MCF 10A (cell line): ENCODE measurements at regions not wholly inside any gene's neighbourhood (a gene's known extent, or its start where the extent isn't known, plus 50 kb on each side); places are given as distances from the start of the nearest gene placed in this dataset.

Source experiments
- BruUV-seq: library from RNA; stranded (reverse); fragments of 400-500 nt; replicated peaks from 2 replicates; lab custom pipeline; 2021; lab: Mats Ljungman, UMichigan
- CTCF ChIA-PET: fragments of 300-600 bp; sonication (Branson Sonifier 250); formaldehyde crosslinking; extraction: SDS; loops from one replicate; lab custom pipeline; 2021; ENCODE audit warnings: antibody characterized with exemption, inconsistent platforms; lab: Yijun Ruan, JAX
- POLR2A ChIA-PET: fragments of 300-600, 350-650 bp; sonication (Branson Sonifier 250); formaldehyde crosslinking; extraction: SDS; loops from one replicate; lab custom pipeline; 2020; ENCODE audit warnings: antibody characterized with exemption, inconsistent platforms; lab: Yijun Ruan, JAX
- DNase-seq: peaks from one replicate; pipeline ENCODE4 v3.0.0-alpha.2; 2018; ENCODE audit not compliant: unreplicated experiment
- H3K27ac Mint-ChIP-seq: one replicate; pipeline ENCODE4 v1.8.0; 2022; ENCODE audit warnings: mild to moderate bottlenecking, low read depth, mixed read lengths; ENCODE audit not compliant: unreplicated experiment
- H3K27me3 Mint-ChIP-seq: one replicate; pipeline ENCODE4 v1.8.0; 2022; ENCODE audit warnings: mixed read lengths; ENCODE audit not compliant: insufficient read depth, unreplicated experiment
- H3K36me3 Mint-ChIP-seq: one replicate; pipeline ENCODE4 v1.8.0; 2022; ENCODE audit warnings: mild to moderate bottlenecking, moderate library complexity, mixed read lengths; ENCODE audit not compliant: insufficient read depth, unreplicated experiment
- H3K4me1 Mint-ChIP-seq: one replicate; pipeline ENCODE4 v1.8.0; 2022; ENCODE audit warnings: mixed read lengths; ENCODE audit not compliant: insufficient read depth, unreplicated experiment
- H3K4me3 Mint-ChIP-seq: one replicate; pipeline ENCODE4 v1.8.0; 2022; ENCODE audit warnings: mild to moderate bottlenecking, moderate library complexity, mixed read lengths; ENCODE audit not compliant: unreplicated experiment
- H3K9me3 Mint-ChIP-seq: one replicate; pipeline ENCODE4 v1.8.0; 2022; ENCODE audit warnings: mixed read lengths; ENCODE audit not compliant: unreplicated experiment
- intact Hi-C: fragments of 100-400 bp; cut with micrococcal nuclease; formaldehyde crosslinking; loops from 2 replicates; pipeline ENCODE4 v1.14.1; 2022
- TF ChIP-seq, protein P1 (sequence below): fragments of 200-600 bp; IDR thresholded peaks from one replicate; pipeline ENCODE4 v1.8.0; 2022; ENCODE audit warnings: antibody characterized with exemption, mild to moderate bottlenecking; ENCODE audit not compliant: unreplicated experiment

- BruUV-seq = no TSS peak
- Mint-ChIP-seq H3K27ac (no peak overlapping the region), H3K9me3 (no peaks in the 10 kb centered on the region)
These were observed 104.9 kb upstream of the FAM180A start for GRCh38 chr7:135853499-135853898.

GRCh38 chr7:135853008-135853407, 104.4 kb upstream of the FAM180A start:
- ChIA-PET CTCF (interaction anchor here (0.6 kb wide), 1 partner anchor 9 kb away, joined by 4 read pairs; no protein-coding TSS in a partner anchor), POLR2A (no interaction called here)
- Mint-ChIP-seq H3K4me3 (no peak overlapping the region), H3K9me3 (no peaks in the 10 kb centered on the region), H3K4me1 (no peaks in the 10 kb centered on the region), H3K27me3 (no peaks in the 10 kb centered on the region), H3K36me3 (no peaks in the 10 kb centered on the region), H3K27ac (no peak overlapping the region)
- intact Hi-C loops = no loop called here
- TF ChIP-seq, protein P1, sequence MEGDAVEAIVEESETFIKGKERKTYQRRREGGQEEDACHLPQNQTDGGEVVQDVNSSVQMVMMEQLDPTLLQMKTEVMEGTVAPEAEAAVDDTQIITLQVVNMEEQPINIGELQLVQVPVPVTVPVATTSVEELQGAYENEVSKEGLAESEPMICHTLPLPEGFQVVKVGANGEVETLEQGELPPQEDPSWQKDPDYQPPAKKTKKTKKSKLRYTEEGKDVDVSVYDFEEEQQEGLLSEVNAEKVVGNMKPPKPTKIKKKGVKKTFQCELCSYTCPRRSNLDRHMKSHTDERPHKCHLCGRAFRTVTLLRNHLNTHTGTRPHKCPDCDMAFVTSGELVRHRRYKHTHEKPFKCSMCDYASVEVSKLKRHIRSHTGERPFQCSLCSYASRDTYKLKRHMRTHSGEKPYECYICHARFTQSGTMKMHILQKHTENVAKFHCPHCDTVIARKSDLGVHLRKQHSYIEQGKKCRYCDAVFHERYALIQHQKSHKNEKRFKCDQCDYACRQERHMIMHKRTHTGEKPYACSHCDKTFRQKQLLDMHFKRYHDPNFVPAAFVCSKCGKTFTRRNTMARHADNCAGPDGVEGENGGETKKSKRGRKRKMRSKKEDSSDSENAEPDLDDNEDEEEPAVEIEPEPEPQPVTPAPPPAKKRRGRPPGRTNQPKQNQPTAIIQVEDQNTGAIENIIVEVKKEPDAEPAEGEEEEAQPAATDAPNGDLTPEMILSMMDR = no peak
- no TSS peak for BruUV-seq
- no peak for DNase-seq

More at GRCh38 chr7:135853499-135853898, 104.9 kb upstream of the FAM180A start:
- H3K27me3 Mint-ChIP-seq = no peaks in the 10 kb centered on the region
- ChIA-PET CTCF (interaction anchor here (0.8 kb wide), 1 partner anchor 49 kb away, joined by 4 read pairs; no protein-coding TSS in a partner anchor), POLR2A (no interaction called here)
- no peaks in the 10 kb centered on the region for H3K4me1 Mint-ChIP-seq
- H3K4me3 Mint-ChIP-seq = no peak overlapping the region
- TF ChIP-seq, protein P1 = no peak
- H3K36me3 Mint-ChIP-seq = no peaks in the 10 kb centered on the region
- intact Hi-C loops = no loop called here
- peak; percentile 7 for DNase-seq

DNA sequence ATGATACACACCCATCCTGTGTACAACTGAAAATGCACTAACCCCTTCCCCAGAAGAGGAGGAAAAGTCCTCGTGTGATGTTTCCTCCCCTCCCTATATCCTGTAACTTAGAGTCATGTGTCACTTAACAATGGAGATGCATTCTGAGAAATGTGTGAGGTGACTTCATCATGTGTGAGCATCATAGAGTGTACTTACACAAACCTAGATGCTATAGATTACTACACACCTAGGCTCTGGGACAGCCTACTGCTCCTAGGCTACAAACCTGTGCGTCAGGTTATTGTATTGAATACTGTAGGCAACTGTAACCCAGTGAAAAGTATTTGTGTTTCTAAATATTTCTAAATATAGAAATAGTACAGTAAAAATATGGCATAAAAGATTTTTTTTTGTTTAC, 98.6 kb upstream of the FAM180A start:
- H3K4me3 Mint-ChIP-seq = no peak overlapping the region
- no peaks in the 10 kb centered on the region for H3K9me3 Mint-ChIP-seq
- TF ChIP-seq, protein P1 = no peak
- no peaks in the 10 kb centered on the region for H3K27me3 Mint-ChIP-seq
- H3K4me1 Mint-ChIP-seq = no peaks in the 10 kb centered on the region
- CTCF ChIA-PET = no interaction called here
- DNase-seq = no peak
- POLR2A ChIA-PET = no interaction called here
- H3K27ac Mint-ChIP-seq = no peak overlapping the region
- BruUV-seq = no TSS peak
- no peaks in the 10 kb centered on the region for H3K36me3 Mint-ChIP-seq
- intact Hi-C loops = no loop called here

GRCh38 chr7:135846339-135846738, 97.7 kb upstream of the FAM180A start:
- ChIA-PET POLR2A (interaction anchor here (1.2 kb wide), 1 partner anchor 149 kb away, joined by 3 read pairs; no protein-coding TSS in a partner anchor), CTCF (no interaction called here)
- Mint-ChIP-seq H3K36me3 (no peaks in the 10 kb centered on the region), H3K4me3 (no peak overlapping the region), H3K27me3 (no peaks in the 10 kb centered on the region), H3K4me1 (no peaks in the 10 kb centered on the region), H3K9me3 (no peaks in the 10 kb centered on the region), H3K27ac (no peak overlapping the region)
- TF ChIP-seq, protein P1 = no peak
- no TSS peak for BruUV-seq
- intact Hi-C loops = no loop called here
- no peak for DNase-seq
